Adrenal gland (tissue), 9 donors: ENCODE measurements at regions not wholly inside any gene's neighbourhood (a gene's known extent, or its start where the extent isn't known, plus 50 kb on each side); places are given as distances from the start of the nearest gene placed in this dataset.

Experiments
- DNase-seq, 7 donors: peaks; one replicate each; pipeline ENCODE4 v3.0.0-alpha.2; 2019 to 2020
- H3K27ac ChIP-seq, 5 donors: fragments of 200-600 bp; sonication (generic) in 4 of 5; 1 replicate in 3 of 5; 2 replicates in 2 of 5; pipeline versions ENCODE4 v1.5.1 to v1.8.0; 2016 to 2020; ENCODE audit warnings: mild to moderate bottlenecking in 1 of 5
- H3K27me3 ChIP-seq: fragments of 200-600 bp; 2 replicates; pipeline ENCODE4 v1.8.0; 2021
- H3K36me3 ChIP-seq, 2 donors: fragments of 200-600 bp; replicated peaks in 1 of 2; 1 replicate in 1 of 2; 2 replicates in 1 of 2; pipeline versions ENCODE4 v1.5.1 to v1.8.0; 2018 to 2022
- H3K4me1 ChIP-seq, 2 donors: fragments of 200-600 bp; replicated peaks in 1 of 2; 1 replicate in 1 of 2; 2 replicates in 1 of 2; pipeline versions ENCODE4 v1.5.1 to v1.8.0; 2018 to 2021
- H3K4me3 ChIP-seq, 4 donors: fragments of 200-600 bp; sonication (generic) in 3 of 4; one replicate each; pipeline ENCODE4 v1.5.1; 2016 to 2018
- H3K9me3 ChIP-seq, 3 donors: fragments of 200-600 bp; sonication (generic) in 1 of 3; replicated peaks in 1 of 3; 1 replicate in 2 of 3; 2 replicates in 1 of 3; pipeline versions ENCODE4 v1.5.1 to v1.8.0; 2016 to 2021
- CTCF ChIP-seq, 6 experiments: fragments of 450-650 bp in 4 of 6; fragments of 200-600 bp in 2 of 6; sonication (generic) in 1 of 6; IDR thresholded peaks; 1 replicate in 5 of 6; 2 replicates in 1 of 6; pipeline versions ENCODE4 v1.5.1 to v1.8.0; 2016 to 2021; ENCODE audit warnings: antibody characterized with exemption in 6 of 6, mild to moderate bottlenecking in 2 of 6, moderate library complexity in 1 of 6
- POLR2A ChIP-seq, 2 donors: fragments of 450-650 bp; IDR thresholded peaks; one replicate each; pipeline ENCODE4 v1.6.1; 2017; ENCODE audit warnings: antibody characterized with exemption in 2 of 2, mild to moderate bottlenecking in 2 of 2, moderate library complexity in 1 of 2
- WGBS, 4 donors: extraction: QIAGEN DNeasy Blood & Tissue Kit in 2 of 4; methylation state at CpG; one replicate each; pipeline versions ENCODE4 v1.1.5 to v1.1.7; 2013 to 2017; 5-methylcytosine and 5-hydroxymethylcytosine counted together
- intact Hi-C, 2 donors: fragments of 100-400 bp; cut with DNase I; formaldehyde crosslinking; loops; one replicate each; pipeline versions ENCODE4 v1.14.1 to v1.15.0; 2022 to 2023
- donor health status: healthy with polysubstance abuse.
- donor health status: Bipolar disorder and iron deficiency.
- donor health status: DM: yes; HTN: yes; CAD: no.
- donor health status: DM: no; HTN: no; CAD: no.
- donor health status: DM: no; HTN: no; CAD: no.

DNA sequence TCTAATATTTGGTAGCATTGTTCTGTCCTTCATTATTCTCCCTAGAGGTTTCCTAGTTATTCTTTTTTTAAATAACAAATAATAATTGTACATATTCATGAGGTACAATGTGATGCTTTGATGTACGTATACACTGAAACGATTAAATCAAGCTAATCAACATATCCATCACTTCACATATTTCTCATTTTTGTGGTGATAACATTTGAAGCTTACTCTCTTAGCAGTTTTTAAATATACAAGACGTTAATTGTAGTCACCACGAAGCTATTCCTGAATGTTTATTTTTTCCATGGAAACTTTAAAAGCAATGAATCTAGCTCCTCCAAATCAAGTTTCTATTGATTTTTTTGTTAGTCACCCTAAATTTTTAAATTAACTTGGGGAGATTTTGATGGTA is 81.1 kb upstream of the PRNP start:
- intact Hi-C loops, result no loop called here
- WGBS, 4 donors, result 62 to 79% (median 74%) methylated on average over 4 of the region's 4 CpGs

GRCh38 chr20:4604580-4604979 is 81.7 kb upstream of the PRNP start:
- Histone ChIP-seq H3K27me3 (peaks cover 42% of the 10 kb centered on the region), H3K4me1 (no peaks in the 10 kb centered on the region), H3K9me3 (no peaks in the 10 kb centered on the region), H3K4me3 (no peak overlapping the region), H3K27ac (no peak overlapping the region), H3K36me3 (no peaks in the 10 kb centered on the region)
- TF ChIP-seq POLR2A (IDR thresholded peaks at IDR 0.05), result no peak
- no peak for TF ChIP-seq CTCF (IDR thresholded peaks at IDR 0.05)
- DNase-seq, result no peak
- intact Hi-C loops, result no loop called here
- WGBS, 4 donors, result 64 to 78% (median 68%) methylated on average over 3 of the region's 3 CpGs

More for the DNA sequence above, 81.1 kb upstream of the PRNP start:
- H3K36me3 ChIP-seq, result no peaks in the 10 kb centered on the region
- no peak for TF ChIP-seq CTCF (IDR thresholded peaks at IDR 0.05)
- TF ChIP-seq POLR2A (IDR thresholded peaks at IDR 0.05), result no peak
- DNase-seq, result no peak
- no peaks in the 10 kb centered on the region for H3K4me1 ChIP-seq
- H3K9me3 ChIP-seq, result no peaks in the 10 kb centered on the region
- no peak overlapping the region for H3K4me3 ChIP-seq
- H3K27me3 ChIP-seq, result peaks cover 42% of the 10 kb centered on the region
- H3K27ac ChIP-seq, result no peak overlapping the region

GRCh38 chr20:4603724-4604123 is 82.5 kb upstream of the PRNP start:
- no peaks in the 10 kb centered on the region for H3K36me3 ChIP-seq
- no peak overlapping the region for H3K4me3 ChIP-seq
- peaks cover 50% of the 10 kb centered on the region for H3K27me3 ChIP-seq
- TF ChIP-seq CTCF (IDR thresholded peaks at IDR 0.05), result no peak
- TF ChIP-seq POLR2A (IDR thresholded peaks at IDR 0.05), result no peak
- H3K9me3 ChIP-seq, result no peaks in the 10 kb centered on the region
- no peak for DNase-seq
- no peaks in the 10 kb centered on the region for H3K4me1 ChIP-seq
- intact Hi-C loops, result no loop called here
- 52 to 69% (median 65%) methylated on average over 11 of the region's 11 CpGs for WGBS, 4 donors
- no peak overlapping the region for H3K27ac ChIP-seq

GRCh38 chr20:4602297-4602631 is 84.0 kb upstream of the PRNP start:
- H3K4me3 ChIP-seq, result no peak overlapping the region
- intact Hi-C loops, result no loop called here
- TF ChIP-seq CTCF (IDR thresholded peaks at IDR 0.05), result no peak
- TF ChIP-seq POLR2A (IDR thresholded peaks at IDR 0.05), result no peak
- peaks cover 56% of the 10 kb centered on the region for H3K27me3 ChIP-seq
- H3K36me3 ChIP-seq, result no peaks in the 10 kb centered on the region
- no peak for DNase-seq
- WGBS, 4 donors, result 59 to 87% (median 73%) methylated on average over 3 to 4 of the region's 4 CpGs
- H3K27ac ChIP-seq, result no peak overlapping the region
- H3K4me1 ChIP-seq, result no peaks in the 10 kb centered on the region
- H3K9me3 ChIP-seq, result no peaks in the 10 kb centered on the region
